GM10266 (cell line): ENCODE measurements at regions not wholly inside any gene's neighbourhood (a gene's known extent, or its start where the extent isn't known, plus 50 kb on each side); places are given as distances from the start of the nearest gene placed in this dataset.

ENCODE experiments used
- DNase-seq: peaks from one replicate; pipeline ENCODE4 v3.0.0; 2012; ENCODE audit errors: extremely low spot score
- TF ChIP-seq, protein P1 (sequence below): IDR thresholded peaks from 2 replicates; pipeline ENCODE4 v1.5.1; 2012; ENCODE audit warnings: mild to moderate bottlenecking, low read depth; ENCODE audit not compliant: control insufficient read depth, insufficient read depth; ENCODE audit errors: missing control alignments

DNA sequence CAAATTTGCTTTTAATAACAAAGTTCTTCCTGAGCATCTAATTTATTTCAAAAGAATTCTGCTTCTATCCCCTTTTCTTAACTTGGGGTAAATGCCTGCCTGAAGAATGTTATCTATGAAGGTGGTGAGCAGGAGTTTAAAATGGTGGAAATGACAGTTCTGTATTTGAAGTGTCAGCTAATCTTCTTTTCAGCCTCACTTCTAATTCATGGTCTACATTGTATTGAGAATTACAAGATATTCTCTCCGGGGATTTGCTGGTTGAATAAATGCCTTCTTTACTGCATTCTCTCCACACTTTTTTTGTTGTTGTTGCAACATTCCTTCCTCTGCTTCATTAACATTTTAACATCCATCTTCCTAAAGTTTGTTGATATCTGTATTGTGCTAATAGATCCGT, 143.1 kb upstream of the GRIN3A start:
- DNase-seq: no peak
- TF ChIP-seq, protein P1, sequence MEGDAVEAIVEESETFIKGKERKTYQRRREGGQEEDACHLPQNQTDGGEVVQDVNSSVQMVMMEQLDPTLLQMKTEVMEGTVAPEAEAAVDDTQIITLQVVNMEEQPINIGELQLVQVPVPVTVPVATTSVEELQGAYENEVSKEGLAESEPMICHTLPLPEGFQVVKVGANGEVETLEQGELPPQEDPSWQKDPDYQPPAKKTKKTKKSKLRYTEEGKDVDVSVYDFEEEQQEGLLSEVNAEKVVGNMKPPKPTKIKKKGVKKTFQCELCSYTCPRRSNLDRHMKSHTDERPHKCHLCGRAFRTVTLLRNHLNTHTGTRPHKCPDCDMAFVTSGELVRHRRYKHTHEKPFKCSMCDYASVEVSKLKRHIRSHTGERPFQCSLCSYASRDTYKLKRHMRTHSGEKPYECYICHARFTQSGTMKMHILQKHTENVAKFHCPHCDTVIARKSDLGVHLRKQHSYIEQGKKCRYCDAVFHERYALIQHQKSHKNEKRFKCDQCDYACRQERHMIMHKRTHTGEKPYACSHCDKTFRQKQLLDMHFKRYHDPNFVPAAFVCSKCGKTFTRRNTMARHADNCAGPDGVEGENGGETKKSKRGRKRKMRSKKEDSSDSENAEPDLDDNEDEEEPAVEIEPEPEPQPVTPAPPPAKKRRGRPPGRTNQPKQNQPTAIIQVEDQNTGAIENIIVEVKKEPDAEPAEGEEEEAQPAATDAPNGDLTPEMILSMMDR: no peak

DNA sequence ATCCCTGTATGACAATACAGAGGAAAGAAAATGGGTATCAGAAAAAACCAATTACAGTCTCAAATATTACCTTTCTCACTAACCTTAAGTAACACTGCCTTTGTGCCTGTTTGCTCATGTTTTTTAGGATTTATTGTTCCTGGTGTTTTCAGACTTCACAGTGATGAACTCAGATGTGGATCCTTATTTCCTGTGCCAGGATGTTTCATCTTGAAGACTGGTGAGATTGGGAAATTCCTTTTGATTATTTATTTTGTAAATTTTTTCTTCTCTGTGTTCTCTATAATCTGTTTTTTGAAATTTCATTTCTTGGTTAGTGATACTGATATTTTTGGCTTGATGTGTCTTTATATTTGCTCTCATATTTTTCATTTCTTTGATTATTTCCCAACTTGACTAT, 142.4 kb upstream of the GRIN3A start:
- TF ChIP-seq, protein P1: no peak
- DNase-seq: no peak

DNA sequence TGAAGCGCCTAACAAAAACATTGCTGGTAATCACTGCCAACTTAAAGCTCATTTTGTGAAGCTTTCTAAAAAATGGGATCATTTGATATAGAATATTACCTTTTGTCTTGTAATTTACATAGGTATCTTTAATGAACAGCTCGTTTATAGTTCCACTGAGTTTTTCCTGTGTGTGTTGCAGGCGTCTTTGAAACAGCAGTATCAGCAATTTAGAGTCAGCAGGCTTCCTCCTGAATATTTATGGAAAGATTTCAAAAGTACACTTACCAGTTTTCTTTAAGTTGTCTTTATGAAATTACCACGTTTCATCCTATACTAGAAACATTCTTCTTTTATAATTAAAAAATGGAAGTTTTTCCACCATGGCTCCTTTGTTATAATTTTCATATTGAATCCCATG, 140.3 kb upstream of the GRIN3A start:
- TF ChIP-seq, protein P1: no peak
- DNase-seq: no peak

DNA sequence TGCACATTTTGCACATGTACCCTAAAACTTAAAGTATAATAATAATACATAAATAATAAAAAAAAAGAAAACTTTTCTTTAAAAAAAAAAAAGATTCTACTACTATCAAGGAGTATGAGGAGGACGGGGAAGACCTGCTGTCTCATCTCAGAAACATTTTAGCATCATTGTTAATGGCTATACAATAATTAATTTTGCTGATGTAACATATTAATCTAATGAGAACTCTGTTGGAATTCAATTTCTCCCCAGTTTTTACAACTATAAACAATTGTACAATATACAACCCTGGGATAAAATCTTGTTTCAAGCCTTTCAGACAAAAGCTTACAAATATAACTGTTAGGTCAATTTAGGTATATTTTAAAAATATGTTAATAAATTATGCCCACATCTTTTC, 139.0 kb upstream of the GRIN3A start:
- no peak for DNase-seq
- TF ChIP-seq, protein P1: no peak

DNA sequence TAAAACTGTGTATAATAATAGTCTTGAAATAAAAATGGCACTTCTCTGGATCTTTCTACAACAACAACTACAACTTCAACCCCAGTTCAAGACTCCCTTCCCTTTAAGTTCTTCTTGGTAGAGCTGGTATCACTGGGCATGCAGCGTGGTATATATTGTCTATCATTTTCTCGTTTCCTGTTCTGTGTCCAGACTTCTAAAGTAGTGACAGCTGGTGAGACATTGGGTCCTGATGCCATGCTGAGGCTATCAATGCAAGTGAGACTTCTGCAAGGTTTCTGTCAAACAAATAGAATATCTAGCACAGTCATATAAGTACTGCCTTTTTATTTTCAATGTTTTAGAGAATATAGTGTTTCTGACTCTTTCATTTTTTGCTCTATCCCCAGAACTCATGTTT, 123.0 kb upstream of the GRIN3A start:
- DNase-seq: no peak
- TF ChIP-seq, protein P1: no peak

DNA sequence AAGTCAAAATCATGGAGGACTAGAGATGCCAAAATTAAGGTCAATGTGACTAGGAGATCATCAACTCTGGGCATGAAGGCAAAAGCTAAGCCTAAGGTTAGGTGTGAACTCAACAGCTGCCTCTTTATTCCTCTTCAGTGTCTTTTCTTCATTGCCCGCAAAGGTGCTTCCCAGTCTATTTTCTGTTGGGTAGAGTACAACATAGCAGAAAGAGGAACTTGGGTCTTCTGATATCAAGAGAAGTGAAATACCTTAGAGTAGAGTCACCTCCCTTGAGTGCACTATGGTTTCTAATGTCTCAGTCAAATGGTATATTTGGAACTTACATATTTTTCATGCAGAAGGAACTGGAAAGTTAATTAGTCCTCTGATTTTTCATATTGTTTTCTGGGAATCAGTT, 122.5 kb upstream of the GRIN3A start:
- TF ChIP-seq, protein P1: no peak

DNA sequence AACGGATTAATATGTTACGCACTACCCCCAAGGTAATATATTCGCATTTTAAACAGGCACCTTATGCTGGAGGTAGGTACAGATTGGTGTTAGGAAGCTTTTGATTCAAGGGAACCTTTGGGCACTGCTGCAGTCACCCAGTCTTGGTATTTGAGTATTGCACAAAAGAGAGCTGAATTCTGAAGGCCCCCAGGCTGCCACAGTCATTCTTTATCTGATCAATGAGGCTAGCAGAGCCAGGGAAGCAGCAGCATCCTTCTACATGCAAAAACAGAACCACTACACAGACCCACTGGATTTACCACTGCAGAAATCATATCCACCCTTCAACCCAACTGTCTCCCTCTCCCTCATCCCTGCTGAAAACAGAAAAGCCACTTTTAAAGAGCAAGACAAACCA, 121.2 kb upstream of the GRIN3A start:
- no peak for DNase-seq
- TF ChIP-seq, protein P1: no peak

More for the DNA sequence above, 122.5 kb upstream of the GRIN3A start:
- no peak for DNase-seq
